HG03025 (cell line): ENCODE measurements at regions not wholly inside any gene's neighbourhood (a gene's known extent, or its start where the extent isn't known, plus 50 kb on each side); places are given as distances from the start of the nearest gene placed in this dataset.
"Not testable (repeated sequence)": the region's sequence is repeated elsewhere in the genome, so short reads cannot be mapped to it uniquely, and the experiment has no call there.

ENCODE experiments used
- ATAC-seq: cut with Tn5 transposase; IDR thresholded peaks from one replicate; pipeline ENCODE4 v1.9.1; 2021; ENCODE audit warnings: mild to moderate bottlenecking, moderate library complexity; ENCODE audit not compliant: unreplicated experiment, low FRiP score

DNA sequence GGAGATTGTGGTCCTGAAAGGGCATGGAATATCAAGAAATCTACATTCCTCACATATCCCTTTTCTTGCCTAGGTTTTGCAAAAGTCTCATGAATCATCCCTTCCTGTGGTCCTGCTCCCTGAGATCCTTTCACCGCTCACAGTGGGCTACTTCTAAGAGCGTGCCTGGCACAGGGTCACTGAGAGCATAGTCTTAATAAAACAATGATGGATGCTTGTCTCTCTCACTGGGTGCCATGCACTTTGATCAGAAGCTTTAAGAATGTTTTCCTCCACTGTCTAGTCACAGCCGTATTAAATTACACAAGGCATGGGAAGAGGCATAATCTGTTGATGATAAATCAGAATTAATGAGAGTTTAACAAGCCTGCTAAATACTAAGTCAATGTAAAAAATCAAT, 269.7 kb upstream of the ATP10A start:
- ATAC-seq: no peak

DNA sequence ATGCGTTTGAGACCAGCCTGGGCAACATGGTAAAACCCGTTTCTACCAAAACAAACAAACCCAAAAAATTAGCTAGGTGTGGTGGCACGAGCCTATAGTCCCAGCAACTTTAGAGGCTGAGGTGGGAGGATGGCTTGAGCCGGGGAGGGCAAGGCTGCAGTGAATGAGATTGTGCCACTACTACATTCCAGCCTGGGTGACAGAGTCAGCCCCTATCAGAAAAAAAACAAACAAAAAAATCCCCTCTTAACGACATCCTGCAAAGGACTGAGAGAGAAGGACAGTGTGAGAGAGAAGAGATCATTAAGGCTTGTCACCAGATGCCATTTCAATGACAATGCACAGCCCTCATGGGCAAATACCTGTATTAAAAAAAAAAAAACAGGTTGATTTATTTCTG, 266.7 kb upstream of the ATP10A start:
- ATAC-seq: no peak

- ATAC-seq: no peak
Measured at GRCh38 chr15:26128611-26129140, 265.5 kb upstream of the ATP10A start.

GRCh38 chr15:26126819-26127387, 263.8 kb upstream of the ATP10A start:
- no peak for ATAC-seq

DNA sequence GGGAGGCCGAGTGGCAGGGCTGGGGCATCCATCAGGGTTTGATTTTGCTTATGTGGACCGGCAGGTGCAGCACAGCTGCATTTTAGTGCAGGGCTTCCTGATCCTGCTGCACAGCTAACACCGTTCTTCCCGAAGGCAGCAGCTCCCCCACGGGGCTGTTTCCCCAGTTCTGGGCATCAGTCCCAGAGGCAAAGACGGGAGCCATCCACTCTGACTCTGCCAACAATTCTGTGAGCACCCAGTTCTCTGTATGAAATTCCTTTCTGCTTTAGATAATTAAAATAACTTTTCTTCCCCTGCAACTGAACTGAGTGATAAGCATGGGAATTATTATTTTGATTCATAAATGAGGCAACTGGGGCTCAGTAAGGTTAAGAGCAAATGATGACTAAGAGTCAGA, 262.9 kb upstream of the ATP10A start:
- no peak for ATAC-seq

- ATAC-seq: no peak
Measured at GRCh38 chr15:26125664-26126063, 262.5 kb upstream of the ATP10A start.

GRCh38 chr15:26119322-26119721, 256.2 kb upstream of the ATP10A start:
- no peak for ATAC-seq

DNA sequence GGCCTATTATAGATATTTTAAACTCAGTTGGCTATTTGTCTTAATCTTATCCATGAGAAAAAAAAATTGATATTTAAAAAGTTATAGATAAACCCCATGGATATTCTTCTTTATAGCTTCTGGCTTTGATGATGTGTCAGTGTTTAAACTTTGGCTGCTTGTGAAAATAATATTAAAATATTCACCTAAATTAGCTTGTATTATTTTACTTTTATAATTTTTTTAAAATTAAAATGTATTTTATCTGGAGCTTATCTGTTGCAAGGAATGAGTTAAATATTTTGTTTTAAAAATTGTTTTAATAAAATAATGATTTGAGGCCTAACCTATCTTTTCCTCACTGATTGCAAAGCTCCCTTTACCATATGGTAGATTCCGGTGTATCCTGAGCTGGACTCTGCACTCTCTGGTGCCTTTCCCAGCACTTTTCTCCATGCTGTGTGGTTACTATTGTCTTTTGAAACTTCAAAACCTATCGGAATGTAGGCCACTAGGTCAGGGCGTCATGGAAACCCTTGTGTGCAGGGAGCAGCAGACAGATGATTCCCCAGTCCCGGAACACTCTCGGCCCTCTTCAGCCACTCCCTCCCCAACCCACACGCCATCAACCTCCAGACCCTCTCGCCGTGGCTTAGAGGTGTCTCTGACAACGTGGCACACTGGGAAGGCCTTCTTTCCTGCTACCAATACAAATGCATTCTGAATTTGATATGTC, 252.3 kb upstream of the ATP10A start:
- ATAC-seq: no peak

DNA sequence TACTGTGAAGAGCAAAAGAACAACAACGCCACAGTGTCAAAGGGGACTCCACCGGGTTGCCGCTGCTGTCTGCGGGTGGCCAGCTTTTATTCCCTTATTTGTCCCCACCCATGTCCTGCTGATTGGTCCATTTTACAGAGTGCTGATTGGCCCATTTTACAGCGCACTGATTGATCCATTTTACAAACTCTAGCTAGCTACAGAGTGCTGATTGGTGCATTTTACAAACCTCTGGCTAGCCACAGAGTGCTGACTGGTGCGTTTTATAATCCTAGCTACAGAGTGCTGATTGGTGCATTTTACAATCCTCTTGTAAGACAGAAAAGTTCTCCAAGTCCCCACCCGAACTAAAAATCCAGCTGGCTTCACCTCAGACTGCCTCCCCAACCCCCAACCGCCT, 251.0 kb upstream of the ATP10A start:
- ATAC-seq: not testable (repeated sequence)

DNA sequence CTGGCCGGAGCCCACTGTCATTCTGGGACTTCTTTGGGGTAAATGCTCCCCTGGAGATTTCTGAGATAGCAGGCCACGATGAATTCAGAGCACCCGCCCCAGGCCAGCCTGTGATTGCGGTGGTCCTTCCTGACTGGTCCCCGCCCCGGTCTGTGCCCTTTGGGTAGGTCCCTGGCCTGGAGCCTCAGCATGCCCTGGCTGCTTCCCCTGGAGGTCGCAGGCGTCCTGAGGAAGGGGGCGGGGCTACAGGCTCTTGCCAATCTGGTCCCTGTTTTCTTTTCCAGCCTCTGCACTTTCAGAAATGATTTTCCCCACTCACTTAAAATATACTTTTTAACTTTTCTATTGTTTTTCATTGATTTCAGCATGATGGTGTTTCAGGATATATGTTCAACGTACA, 250.2 kb upstream of the ATP10A start:
- ATAC-seq: no peak

GRCh38 chr15:26109203-26109602, 246.1 kb upstream of the ATP10A start:
- ATAC-seq: no peak

GRCh38 chr15:26106556-26106955, 243.4 kb upstream of the ATP10A start:
- no peak for ATAC-seq

GRCh38 chr15:26103002-26103404, 239.9 kb upstream of the ATP10A start:
- no peak for ATAC-seq

DNA sequence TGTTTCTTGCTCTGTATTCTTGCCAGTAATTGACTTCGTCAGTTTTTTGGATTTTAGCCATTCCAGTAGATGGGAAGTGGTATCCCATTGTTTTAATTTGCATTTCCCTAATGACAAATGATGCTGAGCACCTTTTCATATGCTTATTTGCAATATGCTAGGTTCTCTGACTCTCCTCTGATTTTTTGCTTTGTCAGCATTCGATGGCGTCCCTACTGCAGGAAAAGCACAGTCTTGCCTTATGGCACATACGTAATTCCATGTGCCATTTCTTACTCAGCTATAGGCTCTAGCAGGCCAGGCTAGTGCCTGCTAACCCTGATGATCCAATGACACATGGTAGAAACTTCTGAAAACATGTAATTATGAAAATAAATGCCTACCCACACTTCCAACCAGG, 239.2 kb upstream of the ATP10A start:
- no peak for ATAC-seq

- ATAC-seq: no peak
Measured at GRCh38 chr15:26101443-26101842, 238.3 kb upstream of the ATP10A start.

DNA sequence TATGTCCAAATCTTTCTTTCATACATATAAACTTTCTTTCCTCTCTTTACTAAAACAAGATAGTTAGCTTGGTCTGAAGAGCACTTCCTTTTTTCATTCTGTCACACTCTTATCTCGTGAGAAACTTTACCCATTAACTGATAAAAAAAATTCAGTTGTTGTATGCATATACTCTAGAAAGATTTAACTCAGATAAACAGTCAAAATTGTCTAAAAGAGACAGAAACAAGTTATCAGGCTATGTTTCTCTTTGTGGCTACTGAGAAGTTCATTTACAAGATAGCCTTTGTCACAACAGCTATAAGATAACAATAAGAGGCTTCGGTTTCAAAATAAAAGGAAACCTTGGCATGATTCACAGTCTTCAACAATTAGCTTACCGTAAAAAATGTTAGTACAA, 235.7 kb upstream of the ATP10A start:
- ATAC-seq: no peak

DNA sequence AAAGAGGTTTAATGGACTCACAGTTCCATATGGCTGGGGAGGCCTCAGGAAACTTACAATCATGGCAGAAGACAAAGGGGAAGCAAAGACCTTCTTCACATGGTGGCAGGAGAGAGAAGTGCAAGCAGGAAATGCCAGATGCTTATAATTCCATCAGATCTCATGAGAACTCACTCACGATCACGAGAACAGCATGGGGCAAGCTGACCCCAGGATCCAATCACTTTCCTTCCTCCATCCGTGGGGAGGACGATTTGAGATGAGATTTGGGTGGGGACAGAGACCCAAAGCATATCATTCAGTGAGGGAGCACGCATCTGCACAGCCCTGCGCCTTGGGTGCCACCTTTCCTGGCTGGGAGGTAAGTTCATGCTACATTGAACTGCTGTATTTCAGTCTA, 234.1 kb upstream of the ATP10A start:
- ATAC-seq: no peak

DNA sequence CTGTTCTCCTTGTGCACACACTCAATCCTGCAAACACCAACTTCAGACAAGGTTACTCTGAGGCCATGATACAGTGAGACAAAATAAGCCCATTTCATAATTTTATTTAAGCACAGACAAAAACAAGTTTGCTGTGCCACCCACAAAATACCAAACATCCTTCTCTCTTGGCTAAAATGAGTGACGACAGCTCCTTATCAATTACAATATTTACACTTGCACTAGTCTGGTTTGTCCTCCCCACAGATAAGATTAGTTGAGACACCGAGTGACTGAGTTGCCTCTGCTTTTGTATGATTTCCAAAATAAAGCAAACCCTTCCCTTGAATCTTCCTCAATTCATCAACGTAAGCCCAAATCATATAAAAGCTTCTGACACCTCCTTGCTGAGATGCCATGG, 233.5 kb upstream of the ATP10A start:
- no peak for ATAC-seq

DNA sequence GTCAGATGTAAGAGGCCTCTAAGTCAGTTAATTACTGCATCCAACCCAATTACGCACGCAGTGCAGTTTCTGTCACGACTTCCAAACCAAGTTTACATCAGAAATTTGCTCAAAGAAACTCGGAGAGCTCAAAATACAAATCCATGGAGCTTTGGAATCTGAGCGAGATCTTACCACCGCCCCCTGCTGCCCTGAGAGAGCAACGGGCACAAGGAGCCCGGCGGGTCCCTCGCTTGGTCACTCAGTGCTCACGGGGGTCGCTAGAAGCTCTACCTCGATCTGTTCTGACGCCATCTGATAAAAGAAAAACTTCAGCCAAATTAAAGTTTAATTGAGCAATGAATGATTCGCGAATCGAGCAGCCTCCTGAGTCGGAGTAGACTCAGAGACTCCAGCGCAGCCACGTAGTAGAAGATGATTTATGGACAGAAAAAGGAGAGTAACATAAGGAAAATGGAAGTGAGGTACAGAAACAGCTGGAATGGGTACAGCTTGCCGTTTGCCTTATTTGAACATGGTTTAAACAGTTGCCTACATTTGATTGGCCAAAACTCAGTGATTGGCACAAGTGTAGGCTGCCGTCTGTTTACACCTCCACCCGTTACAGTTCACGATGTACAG, 232.7 kb upstream of the ATP10A start:
- ATAC-seq: no peak

- ATAC-seq: no peak
Measured at GRCh38 chr15:26091184-26091583, 228.1 kb upstream of the ATP10A start.

DNA sequence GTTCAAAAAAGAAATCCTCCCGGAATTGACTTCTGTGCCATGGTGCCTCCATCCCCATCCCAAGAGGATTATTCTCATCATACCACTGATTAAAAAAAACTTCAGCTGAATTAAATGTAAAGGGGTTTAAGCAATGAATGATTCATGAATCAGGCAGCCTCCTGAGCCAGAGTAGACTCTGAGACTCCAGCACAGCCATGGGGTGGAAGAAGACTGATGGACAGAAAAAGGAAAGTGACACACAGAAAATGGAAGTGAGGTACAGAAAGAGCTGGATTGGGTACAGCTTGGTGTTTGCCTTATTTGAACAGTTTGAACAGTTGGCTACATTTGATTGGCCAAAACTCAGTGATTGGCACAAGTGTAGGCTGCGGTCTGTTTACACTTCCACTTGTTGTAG, 224.8 kb upstream of the ATP10A start:
- no peak for ATAC-seq

DNA sequence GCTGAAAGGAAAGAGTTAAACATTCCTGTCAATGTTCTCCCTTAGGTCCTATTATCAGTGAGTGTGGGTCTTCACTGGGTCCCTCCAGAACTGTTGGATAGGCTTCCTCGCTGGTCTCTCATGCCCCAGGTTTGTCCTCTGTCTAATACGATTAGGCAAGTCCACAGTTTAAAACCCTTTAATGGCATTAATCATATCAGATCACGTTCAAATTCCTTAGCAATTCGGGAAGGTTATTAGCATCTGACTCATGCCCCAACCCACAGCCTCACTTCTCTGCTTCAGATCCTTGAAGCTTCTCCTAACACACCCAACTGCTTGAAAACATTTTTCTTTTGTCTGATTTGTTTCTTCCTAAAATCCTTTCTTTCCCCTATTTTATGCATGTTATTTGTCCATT, 224.3 kb upstream of the ATP10A start:
- ATAC-seq: no peak
